ENCODE measurements at regions not wholly inside any gene's neighbourhood (a gene's known extent, or its start where the extent isn't known, plus 50 kb on each side); places are given as distances from the start of the nearest gene placed in this dataset.

GRCh38 chr12:71230542-71230941, 72.7 kb upstream of the TSPAN8 start:
- Mint-ChIP-seq H3K9me3 (peaks cover 0 to 20% (median 0%) of the 10 kb centered on the region in 11 donors), H3K27me3 (no peaks in the 10 kb centered on the region), H3K36me3 (no peaks in the 10 kb centered on the region), H3K27ac (no peak overlapping the region), H3K4me3 (no peak overlapping the region), H3K4me1 (no peaks in the 10 kb centered on the region)
- Histone ChIP-seq H3K4me3 (ENCODE audit: low read length) (no peak overlapping the region), H3K27me3 (ENCODE audit: control insufficient read depth in 2 of 2, insufficient read depth in 2 of 2, low read length in 2 of 2) (no peaks in the 10 kb centered on the region), H3K9me3 (ENCODE audit: control insufficient read depth in 2 of 3, low read length in 3 of 3) (no peaks in the 10 kb centered on the region), H3K36me3 (ENCODE audit: control insufficient read depth in 2 of 3, insufficient read depth in 3 of 3, low read length in 3 of 3) (no peaks in the 10 kb centered on the region), H3K4me1 (ENCODE audit: control insufficient read depth in 2 of 2, insufficient read depth in 2 of 2, low read length in 2 of 2) (no peaks in the 10 kb centered on the region), H3K27ac (ENCODE audit: low read depth, low read length) (no peak overlapping the region)
- DNase-seq (no peak), ATAC-seq (no peak)
- intact Hi-C loops (cut with micrococcal nuclease) = no loop called here
- CTCF ChIA-PET = no interaction called here
- POLR2A ChIA-PET = no interaction called here

- no peaks in the 10 kb centered on the region for H3K9me3 ChIP-seq (ENCODE audit: control insufficient read depth in 2 of 3, low read length in 3 of 3)
- peaks cover 0 to 8% (median 0%) of the 10 kb centered on the region in 11 donors for H3K9me3 Mint-ChIP-seq
- H3K27ac ChIP-seq (ENCODE audit: low read depth, low read length) = no peak overlapping the region
- no peak overlapping the region for H3K4me3 Mint-ChIP-seq
- no peaks in the 10 kb centered on the region for H3K36me3 Mint-ChIP-seq
- H3K27me3 ChIP-seq (ENCODE audit: control insufficient read depth in 2 of 2, insufficient read depth in 2 of 2, low read length in 2 of 2) = no peaks in the 10 kb centered on the region
- DNase-seq (no peak), ATAC-seq (no peak)
- ChIA-PET POLR2A (no interaction called here), CTCF (no interaction called here)
- H3K4me1 Mint-ChIP-seq = no peaks in the 10 kb centered on the region
- no peak overlapping the region for H3K27ac Mint-ChIP-seq
- H3K4me3 ChIP-seq (ENCODE audit: low read length) = no peak overlapping the region
- H3K27me3 Mint-ChIP-seq = peaks cover 0 to 9% (median 0%) of the 10 kb centered on the region in 5 donors
- H3K36me3 ChIP-seq (ENCODE audit: control insufficient read depth in 2 of 3, insufficient read depth in 3 of 3, low read length in 3 of 3) = no peaks in the 10 kb centered on the region
- intact Hi-C loops (cut with micrococcal nuclease) = no loop called here
- H3K4me1 ChIP-seq (ENCODE audit: control insufficient read depth in 2 of 2, insufficient read depth in 2 of 2, low read length in 2 of 2) = no peaks in the 10 kb centered on the region
Observed at GRCh38 chr12:71223139-71223538, 65.3 kb upstream of the TSPAN8 start.

- no peaks in the 10 kb centered on the region for H3K4me1 Mint-ChIP-seq
- intact Hi-C loops (cut with micrococcal nuclease) = no loop called here
- Histone ChIP-seq H3K36me3 (ENCODE audit: control insufficient read depth in 2 of 3, insufficient read depth in 3 of 3, low read length in 3 of 3) (no peaks in the 10 kb centered on the region), H3K4me1 (ENCODE audit: control insufficient read depth in 2 of 2, insufficient read depth in 2 of 2, low read length in 2 of 2) (no peaks in the 10 kb centered on the region), H3K27me3 (ENCODE audit: control insufficient read depth in 2 of 2, insufficient read depth in 2 of 2, low read length in 2 of 2) (no peaks in the 10 kb centered on the region), H3K4me3 (ENCODE audit: low read length) (no peak overlapping the region), H3K9me3 (ENCODE audit: control insufficient read depth in 2 of 3, low read length in 3 of 3) (no peaks in the 10 kb centered on the region), H3K27ac (ENCODE audit: low read depth, low read length) (no peak overlapping the region)
- no peak for DNase-seq
- peaks cover 0 to 5% (median 0%) of the 10 kb centered on the region in 11 donors for H3K9me3 Mint-ChIP-seq
- H3K27ac Mint-ChIP-seq = no peak overlapping the region
- H3K4me3 Mint-ChIP-seq = no peak overlapping the region
- ChIA-PET CTCF (no interaction called here), POLR2A (no interaction called here)
- peaks cover 0 to 9% (median 2%) of the 10 kb centered on the region in 5 donors for H3K27me3 Mint-ChIP-seq
- no peak for ATAC-seq
- no peaks in the 10 kb centered on the region for H3K36me3 Mint-ChIP-seq
Observed at GRCh38 chr12:71222436-71222835, 64.6 kb upstream of the TSPAN8 start.

- Histone ChIP-seq H3K27me3 (ENCODE audit: control insufficient read depth in 2 of 2, insufficient read depth in 2 of 2, low read length in 2 of 2) (no peaks in the 10 kb centered on the region), H3K27ac (ENCODE audit: low read depth, low read length) (no peak overlapping the region), H3K4me3 (ENCODE audit: low read length) (no peak overlapping the region), H3K4me1 (ENCODE audit: control insufficient read depth in 2 of 2, insufficient read depth in 2 of 2, low read length in 2 of 2) (no peaks in the 10 kb centered on the region), H3K36me3 (ENCODE audit: control insufficient read depth in 2 of 3, insufficient read depth in 3 of 3, low read length in 3 of 3) (no peaks in the 10 kb centered on the region), H3K9me3 (ENCODE audit: control insufficient read depth in 2 of 3, low read length in 3 of 3) (no peaks in the 10 kb centered on the region)
- ATAC-seq (no peak), DNase-seq (no peak)
- H3K4me3 Mint-ChIP-seq = no peak overlapping the region
- POLR2A ChIA-PET = no interaction called here
- no peaks in the 10 kb centered on the region for H3K36me3 Mint-ChIP-seq
- peaks cover 0 to 12% (median 5%) of the 10 kb centered on the region in 5 donors for H3K27me3 Mint-ChIP-seq
- H3K9me3 Mint-ChIP-seq = peaks cover 0 to 5% (median 0%) of the 10 kb centered on the region in 11 donors
- CTCF ChIA-PET = no interaction called here
- intact Hi-C loops (cut with micrococcal nuclease) = no loop called here
- H3K27ac Mint-ChIP-seq = no peak overlapping the region
- H3K4me1 Mint-ChIP-seq = no peaks in the 10 kb centered on the region
Observed at GRCh38 chr12:71220260-71220659, 62.5 kb upstream of the TSPAN8 start.

GRCh38 chr12:71219224-71219623, 61.4 kb upstream of the TSPAN8 start:
- Mint-ChIP-seq H3K9me3 (no peaks in the 10 kb centered on the region), H3K36me3 (no peaks in the 10 kb centered on the region), H3K4me1 (no peaks in the 10 kb centered on the region), H3K4me3 (no peak overlapping the region), H3K27me3 (peaks cover 0 to 12% (median 4%) of the 10 kb centered on the region in 5 donors), H3K27ac (no peak overlapping the region)
- ATAC-seq = no peak
- DNase-seq = no peak
- no peaks in the 10 kb centered on the region for H3K27me3 ChIP-seq (ENCODE audit: control insufficient read depth in 2 of 2, insufficient read depth in 2 of 2, low read length in 2 of 2)
- ChIA-PET POLR2A (no interaction called here), CTCF (no interaction called here)
- intact Hi-C loops (cut with micrococcal nuclease) = no loop called here
- no peak overlapping the region for H3K27ac ChIP-seq (ENCODE audit: low read depth, low read length)
- H3K4me3 ChIP-seq (ENCODE audit: low read length) = no peak overlapping the region
- H3K4me1 ChIP-seq (ENCODE audit: control insufficient read depth in 2 of 2, insufficient read depth in 2 of 2, low read length in 2 of 2) = no peaks in the 10 kb centered on the region
- no peaks in the 10 kb centered on the region for H3K9me3 ChIP-seq (ENCODE audit: control insufficient read depth in 2 of 3, low read length in 3 of 3)
- no peaks in the 10 kb centered on the region for H3K36me3 ChIP-seq (ENCODE audit: control insufficient read depth in 2 of 3, insufficient read depth in 3 of 3, low read length in 3 of 3)

GRCh38 chr12:71218616-71219015, 60.8 kb upstream of the TSPAN8 start:
- H3K4me1 ChIP-seq (ENCODE audit: control insufficient read depth in 2 of 2, insufficient read depth in 2 of 2, low read length in 2 of 2) = no peaks in the 10 kb centered on the region
- POLR2A ChIA-PET = no interaction called here
- CTCF ChIA-PET = no interaction called here
- Mint-ChIP-seq H3K27ac (no peak overlapping the region), H3K9me3 (no peaks in the 10 kb centered on the region), H3K4me3 (no peak overlapping the region), H3K27me3 (peaks cover 0 to 12% (median 4%) of the 10 kb centered on the region in 5 donors), H3K36me3 (no peaks in the 10 kb centered on the region), H3K4me1 (no peaks in the 10 kb centered on the region)
- H3K27me3 ChIP-seq (ENCODE audit: control insufficient read depth in 2 of 2, insufficient read depth in 2 of 2, low read length in 2 of 2) = no peaks in the 10 kb centered on the region
- no peaks in the 10 kb centered on the region for H3K9me3 ChIP-seq (ENCODE audit: control insufficient read depth in 2 of 3, low read length in 3 of 3)
- DNase-seq (no peak), ATAC-seq (no peak)
- no peak overlapping the region for H3K27ac ChIP-seq (ENCODE audit: low read depth, low read length)
- intact Hi-C loops (cut with micrococcal nuclease) = no loop called here
- no peak overlapping the region for H3K4me3 ChIP-seq (ENCODE audit: low read length)
- no peaks in the 10 kb centered on the region for H3K36me3 ChIP-seq (ENCODE audit: control insufficient read depth in 2 of 3, insufficient read depth in 3 of 3, low read length in 3 of 3)

- ChIA-PET POLR2A (no interaction called here), CTCF (no interaction called here)
- Mint-ChIP-seq H3K4me1 (no peaks in the 10 kb centered on the region), H3K27ac (no peak overlapping the region), H3K36me3 (no peaks in the 10 kb centered on the region), H3K4me3 (no peak overlapping the region), H3K27me3 (peaks cover 0 to 12% (median 4%) of the 10 kb centered on the region in 5 donors), H3K9me3 (no peaks in the 10 kb centered on the region)
- intact Hi-C loops (cut with micrococcal nuclease) = loop anchor here in 1 of 2 donors (2.0 kb wide), 1 partner anchor 530 kb away; no protein-coding TSS in a partner anchor
- ATAC-seq = no peak
- no peak overlapping the region for H3K27ac ChIP-seq (ENCODE audit: low read depth, low read length)
- H3K4me1 ChIP-seq (ENCODE audit: control insufficient read depth in 2 of 2, insufficient read depth in 2 of 2, low read length in 2 of 2) = no peaks in the 10 kb centered on the region
- H3K4me3 ChIP-seq (ENCODE audit: low read length) = no peak overlapping the region
- no peak for DNase-seq
- no peaks in the 10 kb centered on the region for H3K36me3 ChIP-seq (ENCODE audit: control insufficient read depth in 2 of 3, insufficient read depth in 3 of 3, low read length in 3 of 3)
- no peaks in the 10 kb centered on the region for H3K9me3 ChIP-seq (ENCODE audit: control insufficient read depth in 2 of 3, low read length in 3 of 3)
- no peaks in the 10 kb centered on the region for H3K27me3 ChIP-seq (ENCODE audit: control insufficient read depth in 2 of 2, insufficient read depth in 2 of 2, low read length in 2 of 2)
Observed at GRCh38 chr12:71216725-71217579, 59.2 kb upstream of the TSPAN8 start.
